Liver (tissue), 3 donors: ENCODE measurements at regions not wholly inside any gene's neighbourhood (a gene's known extent, or its start where the extent isn't known, plus 50 kb on each side); places are given as distances from the start of the nearest gene placed in this dataset.

Source experiments
- RXRA ChIP-seq, 2 donors: IDR thresholded peaks; 2 replicates each; pipeline ENCODE4 v1.6.1; 2017 to 2018; ENCODE audit warnings: antibody characterized with exemption in 2 of 2, mild to moderate bottlenecking in 1 of 2
- TF ChIP-seq, protein P1 (sequence below): fragments of 150-350 bp; IDR thresholded peaks from 2 replicates; pipeline ENCODE4 v1.5.1; 2017; ENCODE audit warnings: improper control_type of control experiment, low read depth, low read length; ENCODE audit not compliant: missing input control
- donor health status: healthy.
- donor health status: healthy.

GRCh38 chr9:73280113-73280512, 128.4 kb downstream of the ANXA1 start:
- TF ChIP-seq, protein P1, sequence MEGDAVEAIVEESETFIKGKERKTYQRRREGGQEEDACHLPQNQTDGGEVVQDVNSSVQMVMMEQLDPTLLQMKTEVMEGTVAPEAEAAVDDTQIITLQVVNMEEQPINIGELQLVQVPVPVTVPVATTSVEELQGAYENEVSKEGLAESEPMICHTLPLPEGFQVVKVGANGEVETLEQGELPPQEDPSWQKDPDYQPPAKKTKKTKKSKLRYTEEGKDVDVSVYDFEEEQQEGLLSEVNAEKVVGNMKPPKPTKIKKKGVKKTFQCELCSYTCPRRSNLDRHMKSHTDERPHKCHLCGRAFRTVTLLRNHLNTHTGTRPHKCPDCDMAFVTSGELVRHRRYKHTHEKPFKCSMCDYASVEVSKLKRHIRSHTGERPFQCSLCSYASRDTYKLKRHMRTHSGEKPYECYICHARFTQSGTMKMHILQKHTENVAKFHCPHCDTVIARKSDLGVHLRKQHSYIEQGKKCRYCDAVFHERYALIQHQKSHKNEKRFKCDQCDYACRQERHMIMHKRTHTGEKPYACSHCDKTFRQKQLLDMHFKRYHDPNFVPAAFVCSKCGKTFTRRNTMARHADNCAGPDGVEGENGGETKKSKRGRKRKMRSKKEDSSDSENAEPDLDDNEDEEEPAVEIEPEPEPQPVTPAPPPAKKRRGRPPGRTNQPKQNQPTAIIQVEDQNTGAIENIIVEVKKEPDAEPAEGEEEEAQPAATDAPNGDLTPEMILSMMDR = no peak
- no peak for TF ChIP-seq RXRA (IDR thresholded peaks at IDR 0.05)
